K562 (cell line): ENCODE measurements at regions not wholly inside any gene's neighbourhood (a gene's known extent, or its start where the extent isn't known, plus 50 kb on each side); places are given as distances from the start of the nearest gene placed in this dataset.

Experiments used
- ATAC-seq: fragments of 200-7000 bp; cut with Tn5 transposase; 3 replicates; pipeline ENCODE4 v1.9.1; 2020; ENCODE audit warnings: moderate library complexity
- BruUV-seq: library from RNA; stranded (reverse); fragments of 400-500 nt; replicated peaks from 2 replicates; lab custom pipeline; 2021; lab: Mats Ljungman, UMichigan
- CTCF ChIA-PET: fragments of 300-600 bp; formaldehyde crosslinking; extraction: SDS; loops from one replicate; lab custom pipeline; 2021; ENCODE audit warnings: low intra/inter-chr PET ratio; lab: Yijun Ruan, JAX
- POLR2A ChIA-PET: fragments of 300-600, 350-650 bp; sonication (Branson Sonifier 250); formaldehyde crosslinking; extraction: SDS; loops from one replicate; lab custom pipeline; 2021; ENCODE audit warnings: antibody characterized with exemption, inconsistent platforms; lab: Yijun Ruan, JAX
- DNase-seq, 4 experiments: peaks; one replicate each; pipeline versions ENCODE4 v3.0.0 to v3.0.0-alpha.2; 2011 to 2018; ENCODE audit warnings: low spot score in 3 of 4, mixed read lengths in 3 of 4; ENCODE audit errors: extremely low read depth in 1 of 4
- FAIRE-seq: peaks from 2 replicates; lab custom pipeline; 2011; peaks lifted over from hg19 to GRCh38; lab: Jason Lieb, UNC
- H2AFZ ChIP-seq: 2 replicates; pipeline ENCODE4 v1.6.0; 2011; ENCODE audit warnings: low read depth, low read length, control low read depth, inconsistent platforms
- H3K27ac ChIP-seq: fragments of 200-600 bp; 3 replicates; pipeline ENCODE4 v1.8.0; 2011; ENCODE audit warnings: low read depth, mild to moderate bottlenecking, control low read depth, inconsistent platforms, low read length, moderate library complexity, mixed read lengths; ENCODE audit errors: extremely low read depth
- H3K27me3 ChIP-seq, 2 experiments: fragments of 300-600 bp in 1 of 2; 2 replicates in 1 of 2; 3 replicates in 1 of 2; pipeline versions ENCODE4 v1.6.0 to v1.8.0; 2011; ENCODE audit warnings: inconsistent platforms in 2 of 2, low read length in 2 of 2, mild to moderate bottlenecking in 1 of 2, mixed read lengths in 1 of 2, moderate library complexity in 1 of 2; ENCODE audit not compliant: control insufficient read depth in 2 of 2, insufficient read depth in 2 of 2
- H3K36me3 ChIP-seq: fragments of 300-600 bp; 3 replicates; pipeline ENCODE4 v1.8.0; 2011; ENCODE audit warnings: mild to moderate bottlenecking, low read length, inconsistent platforms; ENCODE audit not compliant: control insufficient read depth, insufficient read depth
- H3K4me1 ChIP-seq, 2 experiments: fragments of 200-600 bp in 1 of 2; replicated peaks in 1 of 2; 2 replicates in 1 of 2; 3 replicates in 1 of 2; pipeline versions ENCODE4 v1.5.1 to v1.8.0; 2011; ENCODE audit warnings: inconsistent platforms in 2 of 2, low read length in 2 of 2, mild to moderate bottlenecking in 1 of 2, mixed read lengths in 1 of 2, moderate library complexity in 1 of 2; ENCODE audit not compliant: control insufficient read depth in 2 of 2, insufficient read depth in 2 of 2
- H3K4me2 ChIP-seq: 2 replicates; pipeline ENCODE4 v1.6.1; 2011; ENCODE audit warnings: low read length, control low read depth, inconsistent platforms, mixed read lengths; ENCODE audit not compliant: insufficient read depth
- H3K4me3 ChIP-seq: fragments of 200-600 bp; sonication (generic), shearing (Covaris generic); 2 replicates; pipeline ENCODE4 v1.5.1; 2016; ENCODE audit warnings: control low read depth, inconsistent platforms
- H3K79me2 ChIP-seq: fragments of 200-600 bp; 3 replicates; pipeline ENCODE4 v1.8.0; 2011; ENCODE audit warnings: low read length, inconsistent platforms; ENCODE audit not compliant: control insufficient read depth, insufficient read depth
- H3K9ac ChIP-seq, 2 experiments: 2 replicates each; pipeline versions ENCODE4 v1.6.0 to v1.6.1; 2011; ENCODE audit warnings: low read depth in 2 of 2, low read length in 2 of 2, control low read depth in 1 of 2, inconsistent platforms in 1 of 2, mild to moderate bottlenecking in 1 of 2, mixed read lengths in 1 of 2; ENCODE audit not compliant: insufficient read depth in 1 of 2
- H3K9me1 ChIP-seq: one replicate; pipeline ENCODE4 v1.6.0; 2011; ENCODE audit warnings: inconsistent platforms, mild to moderate bottlenecking, low read length, moderate library complexity; ENCODE audit not compliant: control insufficient read depth, insufficient read depth
- H3K9me3 ChIP-seq: replicated peaks from 2 replicates; pipeline ENCODE4 v1.5.1; 2011; ENCODE audit warnings: low read depth, low read length, inconsistent platforms; ENCODE audit not compliant: control insufficient read depth, insufficient read depth
- H4K20me1 ChIP-seq: replicated peaks from 2 replicates; pipeline ENCODE4 v1.6.1; 2011; ENCODE audit warnings: low read length, inconsistent platforms, mixed read lengths; ENCODE audit not compliant: control insufficient read depth, insufficient read depth
- BRD9 ChIP-seq: fragments of 450-650 bp; IDR thresholded peaks from 2 replicates; pipeline ENCODE4 v1.6.1; 2018; ENCODE audit warnings: low read depth; ENCODE audit not compliant: partially characterized antibody
- CBX8 ChIP-seq: fragments of 200-600 bp; sonication (generic); IDR thresholded peaks from 2 replicates; pipeline ENCODE4 v1.6.1; 2012; ENCODE audit warnings: borderline replicate concordance, mixed run types, low read depth, mild to moderate bottlenecking, moderate library complexity, mixed read lengths, low read length, control low read depth, inconsistent platforms; ENCODE audit not compliant: poor library complexity, severe bottlenecking; ENCODE audit errors: extremely low read depth
- DMBX1 ChIP-seq: fragments of 250-450 bp; sonication (Bioruptor Pico); IDR thresholded peaks from 2 replicates; pipeline ENCODE4 v1.8.0; 2022; ENCODE audit warnings: inconsistent platforms, mild to moderate bottlenecking, moderate library complexity, borderline replicate concordance
- EP400 ChIP-seq: fragments of 450-650 bp; IDR thresholded peaks from 2 replicates; pipeline ENCODE4 v1.6.1; 2017; ENCODE audit warnings: antibody characterized with exemption, mild to moderate bottlenecking, moderate library complexity
- IFI16 ChIP-seq: fragments of 250-450 bp; sonication (Bioruptor Pico); IDR thresholded peaks from 2 replicates; pipeline ENCODE4 v2.1.2; 2022; ENCODE audit warnings: mild to moderate bottlenecking, inconsistent platforms
- ILF3 ChIP-seq: fragments of 450-650 bp; IDR thresholded peaks from 2 replicates; pipeline ENCODE4 v1.6.1; 2018; ENCODE audit warnings: antibody characterized with exemption, mild to moderate bottlenecking, moderate library complexity, borderline replicate concordance
- KAT2B ChIP-seq: IDR thresholded peaks from one replicate; pipeline ENCODE4 v1.6.1; 2012; ENCODE audit warnings: low read depth, mild to moderate bottlenecking, control low read depth, inconsistent platforms, low read length, moderate library complexity
- MECOM ChIP-seq: fragments of 250-450 bp; sonication (Bioruptor Pico); IDR thresholded peaks from 2 replicates; pipeline ENCODE4 v1.8.0; 2022; ENCODE audit warnings: inconsistent platforms
- POLR2AphosphoS2 ChIP-seq: IDR thresholded peaks from 2 replicates; pipeline ENCODE4 v1.6.1; 2012; ENCODE audit warnings: low read length, improper control_type of control experiment
- SMAD2 ChIP-seq: fragments of 150-350 bp; IDR thresholded peaks from 2 replicates; pipeline ENCODE4 v1.6.1; 2014; ENCODE audit warnings: low read depth, mild to moderate bottlenecking, low read length
- SREBF1 ChIP-seq: fragments of 150-350 bp; IDR thresholded peaks from 2 replicates; pipeline ENCODE4 v1.6.1; 2014; ENCODE audit warnings: antibody characterized with exemption, low read depth, low read length, borderline replicate concordance
- TARDBP ChIP-seq: fragments of 450-650 bp; IDR thresholded peaks from 2 replicates; pipeline ENCODE4 v1.6.1; 2016
- TBL1XR1 ChIP-seq, 2 experiments: IDR thresholded peaks; 2 replicates each; pipeline ENCODE4 v1.6.1; 2012; ENCODE audit warnings: improper control_type of control experiment in 2 of 2, low read length in 2 of 2, mild to moderate bottlenecking in 1 of 2
- ZFP30 ChIP-seq: fragments of 250-450 bp; sonication (Bioruptor Pico); IDR thresholded peaks from 2 replicates; pipeline ENCODE4 v1.8.0; 2022; ENCODE audit warnings: moderate library complexity, mild to moderate bottlenecking, inconsistent platforms, borderline replicate concordance
- ZKSCAN3 ChIP-seq: fragments of 250-450 bp; sonication (Bioruptor Pico); IDR thresholded peaks from 2 replicates; pipeline ENCODE4 v1.4.0; 2020
- WGBS: fragments of 100-300 bp; shearing (Covaris generic); methylation state at CpG from one replicate; pipeline ENCODE4 v1.1.6; 2016; ENCODE audit warnings: low coverage, mixed read lengths; ENCODE audit not compliant: insufficient coverage; ENCODE audit errors: missing lambda C conversion rate; 5-methylcytosine and 5-hydroxymethylcytosine counted together
- in situ Hi-C: fragments of 300-500 bp; cut with MboI; formaldehyde crosslinking; loops from 4 replicates; pipeline ENCODE4 v1.15.0; 2018; ENCODE audit warnings: inconsistent platforms, mixed read lengths
- intact Hi-C: fragments of 100-400 bp; cut with micrococcal nuclease; formaldehyde crosslinking; loops from 2 replicates; pipeline ENCODE4 v1.14.2; 2022
- TF ChIP-seq, protein P1 (sequence below), 2 experiments: fragments of 450-650 bp; conservative IDR thresholded peaks; 2 replicates each; pipeline ENCODE4 v1.6.1; 2017; ENCODE audit warnings: mild to moderate bottlenecking in 2 of 2, moderate library complexity in 2 of 2
- TF ChIP-seq, protein P2 (sequence below): fragments of 450-650 bp; IDR thresholded peaks from 2 replicates; pipeline ENCODE4 v1.6.1; 2016; ENCODE audit warnings: mild to moderate bottlenecking
- TF ChIP-seq, protein P3 (sequence below), 2 experiments: fragments of 250-450 bp in 1 of 2; fragments of 450-650 bp in 1 of 2; sonication (Bioruptor Pico) in 1 of 2; IDR thresholded peaks; 2 replicates each; pipeline versions ENCODE4 v1.6.1 to v1.8.0; 2016 to 2021; ENCODE audit warnings: mild to moderate bottlenecking in 2 of 2, moderate library complexity in 2 of 2, missing compliant biosample characterization in 1 of 2, missing genetic modification characterization in 1 of 2

DNA sequence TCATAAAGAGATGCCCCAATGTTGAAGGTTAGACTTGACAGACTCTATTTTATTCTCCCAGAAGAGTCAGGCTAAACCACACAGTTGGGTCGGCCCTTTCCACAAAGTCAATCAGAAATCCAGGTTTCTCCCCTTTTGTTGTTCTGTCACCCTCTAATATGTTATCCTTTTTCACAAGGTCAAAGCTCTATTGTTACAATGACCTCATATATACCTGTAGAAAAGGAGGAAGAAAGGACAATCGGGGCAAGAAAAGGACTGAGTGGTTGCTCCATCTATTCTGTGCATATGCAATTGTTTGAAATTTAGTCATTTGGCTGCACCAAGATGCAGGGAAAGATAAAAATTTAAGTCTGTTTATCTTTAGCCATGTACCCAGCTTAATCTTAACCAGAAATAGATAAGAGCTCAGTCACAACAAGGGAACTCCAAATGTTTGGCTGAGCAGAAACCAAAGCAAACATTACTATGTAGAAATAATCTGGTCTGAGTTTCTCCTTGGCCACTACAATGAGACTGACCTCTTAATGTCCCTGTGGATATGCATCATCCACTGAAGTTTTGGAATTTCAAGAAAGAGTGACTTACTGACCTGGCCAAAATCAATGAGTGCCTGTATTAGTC lies 503.7 kb downstream of the GALC start:
- ChIA-PET POLR2A (no interaction called here), CTCF (no interaction called here)
- FAIRE-seq (no peak), ATAC-seq (no peak), DNase-seq (no peak)
- Histone ChIP-seq H3K4me3 (no peak overlapping the region), H3K9me1 (no peaks in the 10 kb centered on the region), H3K9ac (no peak overlapping the region), H2AFZ (no peak overlapping the region), H3K36me3 (no peaks in the 10 kb centered on the region), H3K79me2 (no peaks in the 10 kb centered on the region), H3K9me3 (no peaks in the 10 kb centered on the region), H3K4me2 (no peak overlapping the region), H4K20me1 (no peaks in the 10 kb centered on the region), H3K27ac (no peak overlapping the region), H3K4me1 (no peaks in the 10 kb centered on the region), H3K27me3 (no peaks in the 10 kb centered on the region)
- in situ Hi-C loops = no loop called here
- no TSS peak for BruUV-seq
- WGBS = 0% methylated on average over 1 of the region's 2 CpGs
- intact Hi-C loops = no loop called here
- TF ChIP-seq TBL1XR1 (IDR thresholded peaks at IDR 0.05; ENCODE audit: low read length in 2 of 2) = no peak
- no peak for TF ChIP-seq TARDBP
- TF ChIP-seq, protein P1, sequence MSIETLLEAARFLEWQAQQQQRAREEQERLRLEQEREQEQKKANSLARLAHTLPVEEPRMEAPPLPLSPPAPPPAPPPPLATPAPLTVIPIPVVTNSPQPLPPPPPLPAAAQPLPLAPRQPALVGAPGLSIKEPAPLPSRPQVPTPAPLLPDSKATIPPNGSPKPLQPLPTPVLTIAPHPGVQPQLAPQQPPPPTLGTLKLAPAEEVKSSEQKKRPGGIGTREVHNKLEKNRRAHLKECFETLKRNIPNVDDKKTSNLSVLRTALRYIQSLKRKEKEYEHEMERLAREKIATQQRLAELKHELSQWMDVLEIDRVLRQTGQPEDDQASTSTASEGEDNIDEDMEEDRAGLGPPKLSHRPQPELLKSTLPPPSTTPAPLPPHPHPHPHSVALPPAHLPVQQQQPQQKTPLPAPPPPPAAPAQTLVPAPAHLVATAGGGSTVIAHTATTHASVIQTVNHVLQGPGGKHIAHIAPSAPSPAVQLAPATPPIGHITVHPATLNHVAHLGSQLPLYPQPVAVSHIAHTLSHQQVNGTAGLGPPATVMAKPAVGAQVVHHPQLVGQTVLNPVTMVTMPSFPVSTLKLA (conservative IDR thresholded peaks at IDR 0.05) = no peak
- no peak for TF ChIP-seq IFI16 (CRISPR knock-in tag)
- TF ChIP-seq BRD9 = no peak
- no peak for TF ChIP-seq ZFP30 (CRISPR knock-in tag)
- TF ChIP-seq ZKSCAN3 = no peak
- TF ChIP-seq ILF3 = no peak
- TF ChIP-seq POLR2AphosphoS2 = no peak
- TF ChIP-seq CBX8 = no peak
- no peak for TF ChIP-seq KAT2B
- no peak for TF ChIP-seq MECOM
- TF ChIP-seq SMAD2 = no peak
- TF ChIP-seq DMBX1 = no peak
- TF ChIP-seq, protein P2, sequence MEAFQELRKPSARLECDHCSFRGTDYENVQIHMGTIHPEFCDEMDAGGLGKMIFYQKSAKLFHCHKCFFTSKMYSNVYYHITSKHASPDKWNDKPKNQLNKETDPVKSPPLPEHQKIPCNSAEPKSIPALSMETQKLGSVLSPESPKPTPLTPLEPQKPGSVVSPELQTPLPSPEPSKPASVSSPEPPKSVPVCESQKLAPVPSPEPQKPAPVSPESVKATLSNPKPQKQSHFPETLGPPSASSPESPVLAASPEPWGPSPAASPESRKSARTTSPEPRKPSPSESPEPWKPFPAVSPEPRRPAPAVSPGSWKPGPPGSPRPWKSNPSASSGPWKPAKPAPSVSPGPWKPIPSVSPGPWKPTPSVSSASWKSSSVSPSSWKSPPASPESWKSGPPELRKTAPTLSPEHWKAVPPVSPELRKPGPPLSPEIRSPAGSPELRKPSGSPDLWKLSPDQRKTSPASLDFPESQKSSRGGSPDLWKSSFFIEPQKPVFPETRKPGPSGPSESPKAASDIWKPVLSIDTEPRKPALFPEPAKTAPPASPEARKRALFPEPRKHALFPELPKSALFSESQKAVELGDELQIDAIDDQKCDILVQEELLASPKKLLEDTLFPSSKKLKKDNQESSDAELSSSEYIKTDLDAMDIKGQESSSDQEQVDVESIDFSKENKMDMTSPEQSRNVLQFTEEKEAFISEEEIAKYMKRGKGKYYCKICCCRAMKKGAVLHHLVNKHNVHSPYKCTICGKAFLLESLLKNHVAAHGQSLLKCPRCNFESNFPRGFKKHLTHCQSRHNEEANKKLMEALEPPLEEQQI = no peak
- TF ChIP-seq, protein P3, sequence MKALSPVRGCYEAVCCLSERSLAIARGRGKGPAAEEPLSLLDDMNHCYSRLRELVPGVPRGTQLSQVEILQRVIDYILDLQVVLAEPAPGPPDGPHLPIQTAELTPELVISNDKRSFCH (CRISPR knock-in tag; IDR thresholded peaks at IDR 0.05) = no peak
- TF ChIP-seq, protein P3 (tag; IDR thresholded peaks at IDR 0.05) = no peak
- TF ChIP-seq EP400 = no peak
- no peak for TF ChIP-seq SREBF1
